ENCODE measurements at regions not wholly inside any gene's neighbourhood (a gene's known extent, or its start where the extent isn't known, plus 50 kb on each side); places are given as distances from the start of the nearest gene placed in this dataset.
"Not testable (repeated sequence)": the region's sequence is repeated elsewhere in the genome, so short reads cannot be mapped to it uniquely, and the experiment has no call there.

DNA sequence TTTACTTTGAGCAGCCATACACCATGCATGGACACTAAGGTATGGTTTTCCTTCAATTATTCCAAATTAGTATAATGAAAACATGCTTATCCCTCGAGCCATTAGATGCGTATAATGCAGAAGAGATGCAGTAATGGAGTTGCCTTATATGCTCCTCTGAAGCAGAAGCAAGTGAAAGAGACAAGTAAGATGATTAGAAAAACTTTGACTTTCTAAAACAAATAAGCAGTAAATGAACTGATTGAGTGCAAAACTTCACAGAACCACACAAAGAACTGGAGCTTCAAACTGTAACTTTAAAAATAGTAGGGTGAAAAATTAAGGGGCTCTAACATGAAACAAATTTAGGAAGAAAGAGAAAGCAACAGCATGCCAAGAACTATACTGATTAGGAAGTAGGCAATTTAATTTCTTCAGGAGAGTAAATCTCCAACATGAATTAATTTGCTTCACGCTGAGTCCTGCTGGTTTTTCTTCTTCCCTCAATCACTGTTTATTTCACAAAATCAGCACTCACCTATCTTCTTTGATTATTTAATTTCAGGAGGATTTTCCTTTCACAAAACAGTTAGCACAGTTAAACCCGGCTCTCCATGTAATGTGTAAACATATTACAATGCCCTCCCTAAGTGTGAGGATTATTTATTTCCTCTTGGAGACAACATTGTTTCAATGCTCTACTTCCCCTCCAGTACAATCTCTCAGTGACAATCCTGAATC lies 90.3 kb upstream of the PAM start:
- Histone ChIP-seq H3K9me3 (no peaks in the 10 kb centered on the region), H3K4me1 (no peaks in the 10 kb centered on the region), H3K4me3 (no peak overlapping the region), H3K27me3 (no peaks in the 10 kb centered on the region), H3K36me3 (no peaks in the 10 kb centered on the region), H3K27ac (no peak overlapping the region)
- intact Hi-C loops (cut with DNase I; ENCODE audit: low total_unique reads): no loop called here
- TF ChIP-seq POLR2A (IDR thresholded peaks at IDR 0.05): no peak
- TF ChIP-seq, protein P1, sequence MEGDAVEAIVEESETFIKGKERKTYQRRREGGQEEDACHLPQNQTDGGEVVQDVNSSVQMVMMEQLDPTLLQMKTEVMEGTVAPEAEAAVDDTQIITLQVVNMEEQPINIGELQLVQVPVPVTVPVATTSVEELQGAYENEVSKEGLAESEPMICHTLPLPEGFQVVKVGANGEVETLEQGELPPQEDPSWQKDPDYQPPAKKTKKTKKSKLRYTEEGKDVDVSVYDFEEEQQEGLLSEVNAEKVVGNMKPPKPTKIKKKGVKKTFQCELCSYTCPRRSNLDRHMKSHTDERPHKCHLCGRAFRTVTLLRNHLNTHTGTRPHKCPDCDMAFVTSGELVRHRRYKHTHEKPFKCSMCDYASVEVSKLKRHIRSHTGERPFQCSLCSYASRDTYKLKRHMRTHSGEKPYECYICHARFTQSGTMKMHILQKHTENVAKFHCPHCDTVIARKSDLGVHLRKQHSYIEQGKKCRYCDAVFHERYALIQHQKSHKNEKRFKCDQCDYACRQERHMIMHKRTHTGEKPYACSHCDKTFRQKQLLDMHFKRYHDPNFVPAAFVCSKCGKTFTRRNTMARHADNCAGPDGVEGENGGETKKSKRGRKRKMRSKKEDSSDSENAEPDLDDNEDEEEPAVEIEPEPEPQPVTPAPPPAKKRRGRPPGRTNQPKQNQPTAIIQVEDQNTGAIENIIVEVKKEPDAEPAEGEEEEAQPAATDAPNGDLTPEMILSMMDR (IDR thresholded peaks at IDR 0.05): no peak
- DNase-seq: no peak

DNA sequence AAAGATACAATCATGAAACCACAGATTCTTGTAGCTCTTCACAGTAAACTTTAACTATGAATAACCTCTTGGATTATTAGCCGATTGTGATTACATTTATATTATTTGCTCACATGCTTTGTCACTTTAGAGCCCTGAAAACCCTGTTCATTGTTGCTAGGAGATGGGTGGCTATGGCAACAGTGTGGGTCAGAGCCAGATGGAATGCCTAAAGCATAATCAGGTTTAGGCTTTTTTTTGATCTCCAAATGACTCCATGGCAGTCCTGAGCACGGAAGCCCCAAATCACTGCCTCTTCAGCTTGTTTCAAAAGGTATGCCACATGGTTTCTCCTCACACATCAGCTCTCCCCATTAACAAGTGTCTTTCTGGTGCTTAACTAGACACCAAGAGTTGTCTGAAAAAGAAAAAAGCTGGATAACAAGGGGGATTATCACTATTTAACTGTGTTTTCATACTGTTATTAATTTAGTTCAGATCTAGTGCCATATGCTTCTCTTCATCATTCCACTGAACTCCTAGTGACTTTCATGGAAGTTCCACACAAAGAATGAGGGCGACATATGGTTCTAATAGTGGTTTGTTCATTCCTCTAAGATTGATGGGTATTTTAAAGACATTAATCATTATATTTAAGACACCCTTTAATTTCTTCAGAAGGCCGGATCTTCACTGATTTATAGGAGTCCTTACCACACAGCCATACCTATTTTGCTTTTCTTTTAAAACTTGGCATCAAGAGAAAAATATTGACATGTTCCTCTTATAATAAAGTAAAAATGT lies 88.8 kb upstream of the PAM start:
- Histone ChIP-seq H3K27me3 (no peaks in the 10 kb centered on the region), H3K4me3 (no peak overlapping the region), H3K4me1 (no peaks in the 10 kb centered on the region), H3K27ac (no peak overlapping the region), H3K36me3 (no peaks in the 10 kb centered on the region), H3K9me3 (no peaks in the 10 kb centered on the region)
- no peak for DNase-seq
- intact Hi-C loops (cut with DNase I; ENCODE audit: low total_unique reads): no loop called here
- TF ChIP-seq, protein P1 (IDR thresholded peaks at IDR 0.05): no peak
- no peak for TF ChIP-seq POLR2A (IDR thresholded peaks at IDR 0.05)

DNA sequence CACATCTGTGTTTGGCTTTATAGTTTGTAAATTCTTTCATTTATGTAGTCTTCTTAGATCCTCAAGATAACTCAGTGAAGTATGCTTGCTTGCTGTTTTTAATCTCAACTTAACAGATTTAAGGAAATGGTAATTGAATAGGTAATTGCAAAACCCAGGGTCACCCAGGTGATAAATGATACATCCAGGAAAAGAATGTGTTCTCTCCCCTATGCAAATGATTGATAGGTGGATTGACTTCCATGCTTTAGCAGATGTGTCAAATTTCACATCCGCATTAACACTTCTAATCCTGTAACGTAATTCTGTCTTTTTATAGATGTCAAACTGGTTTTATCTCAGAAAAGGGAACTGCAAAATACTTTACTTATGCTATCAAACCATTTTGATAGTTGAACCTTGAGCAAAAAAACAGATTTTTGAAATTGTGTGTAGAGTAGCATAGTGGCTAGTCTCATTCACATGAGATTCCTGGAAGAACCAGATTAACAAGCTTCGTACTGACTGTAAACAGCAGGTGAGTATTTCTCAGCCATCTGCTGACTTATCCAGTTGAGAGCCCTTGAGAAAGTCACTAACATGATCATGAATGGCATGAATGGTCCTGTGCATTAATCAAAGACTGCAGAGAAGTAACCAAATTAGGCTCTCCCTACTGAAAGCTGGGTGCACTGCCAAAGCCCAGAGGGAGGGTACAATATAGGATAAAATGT lies 86.7 kb upstream of the PAM start:
- no peak for TF ChIP-seq POLR2A (IDR thresholded peaks at IDR 0.05)
- TF ChIP-seq, protein P1 (IDR thresholded peaks at IDR 0.05): no peak
- intact Hi-C loops (cut with DNase I; ENCODE audit: low total_unique reads): no loop called here
- DNase-seq: no peak
- no peaks in the 10 kb centered on the region for H3K4me1 ChIP-seq
- H3K36me3 ChIP-seq: no peaks in the 10 kb centered on the region
- H3K9me3 ChIP-seq: no peaks in the 10 kb centered on the region
- H3K27me3 ChIP-seq: no peaks in the 10 kb centered on the region
- no peak overlapping the region for H3K27ac ChIP-seq
- no peak overlapping the region for H3K4me3 ChIP-seq

DNA sequence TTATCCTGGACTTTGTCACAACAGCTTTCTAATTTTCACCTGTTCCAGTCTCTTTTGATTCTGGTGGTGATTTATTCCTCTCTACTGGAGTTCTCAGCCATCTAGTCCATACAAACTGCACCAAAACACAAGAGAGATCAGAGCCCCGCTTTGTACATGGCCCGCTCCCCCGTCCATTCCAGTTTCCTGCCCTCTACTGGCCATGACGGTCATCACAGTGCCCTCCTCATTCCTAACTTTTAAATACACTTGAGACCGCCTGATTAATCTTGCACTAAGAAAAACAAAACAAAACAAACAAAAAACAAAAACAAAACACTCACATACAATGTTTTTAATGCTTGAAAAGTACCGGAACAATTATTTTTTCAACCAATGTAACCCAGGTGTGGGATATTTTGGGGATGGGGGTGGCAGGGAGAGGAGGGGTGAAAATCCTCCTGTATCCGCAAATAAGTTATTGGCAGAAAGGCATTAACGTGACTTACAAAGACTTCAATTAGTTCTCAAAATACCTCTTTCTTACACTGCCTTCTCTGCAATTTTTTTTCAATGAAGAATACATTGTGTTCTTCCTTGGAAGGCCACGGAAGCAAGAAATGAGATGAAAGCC lies 84.8 kb upstream of the PAM start:
- TF ChIP-seq POLR2A (IDR thresholded peaks at IDR 0.05): no peak
- TF ChIP-seq, protein P1 (IDR thresholded peaks at IDR 0.05): no peak
- intact Hi-C loops (cut with DNase I; ENCODE audit: low total_unique reads): no loop called here

DNA sequence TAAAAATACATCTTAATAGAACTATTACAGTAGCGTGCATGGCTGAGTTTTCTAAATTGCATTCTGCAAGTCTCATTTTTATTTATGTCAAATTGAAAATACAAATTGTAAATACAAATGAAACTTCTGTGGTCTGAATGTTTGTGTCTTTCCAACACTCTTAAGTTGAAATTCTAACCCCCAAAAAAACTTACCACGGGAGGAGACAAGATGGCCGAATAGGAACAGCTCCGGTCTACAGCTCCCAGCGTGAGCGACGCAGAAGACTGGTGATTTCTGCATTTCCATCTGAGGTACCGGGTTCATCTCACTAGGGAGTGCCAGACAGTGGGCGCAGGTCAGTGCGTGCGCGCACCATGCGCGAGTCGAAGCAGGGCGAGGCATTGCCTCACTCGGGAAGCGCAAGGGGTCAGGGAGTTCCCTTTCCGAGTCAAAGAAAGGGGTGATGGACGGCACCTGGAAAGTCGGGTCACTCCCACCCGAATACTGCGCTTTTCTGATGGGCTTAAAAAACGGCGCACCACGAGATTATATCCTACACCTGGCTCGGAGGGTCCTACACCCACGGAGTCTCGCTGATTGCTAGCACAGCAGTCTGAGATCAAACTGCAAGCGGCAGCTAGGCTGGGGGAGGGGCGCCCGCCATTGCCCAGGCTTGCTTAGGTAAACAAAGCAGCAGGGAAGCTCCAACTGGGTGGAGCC lies 83.9 kb upstream of the PAM start:
- intact Hi-C loops (cut with DNase I; ENCODE audit: low total_unique reads); H3K27ac ChIP-seq; H3K27me3 ChIP-seq; DNase-seq; H3K9me3 ChIP-seq; H3K36me3 ChIP-seq; H3K4me3 ChIP-seq; H3K4me1 ChIP-seq: not testable (repeated sequence)

More for the DNA sequence above, 84.8 kb upstream of the PAM start:
- Histone ChIP-seq H3K9me3 (no peaks in the 10 kb centered on the region), H3K27me3 (no peaks in the 10 kb centered on the region), H3K36me3 (no peaks in the 10 kb centered on the region), H3K4me3 (no peak overlapping the region), H3K27ac (no peak overlapping the region), H3K4me1 (no peaks in the 10 kb centered on the region)
- DNase-seq: no peak
